A549 (cell line): ENCODE measurements at regions not wholly inside any gene's neighbourhood (a gene's known extent, or its start where the extent isn't known, plus 50 kb on each side); places are given as distances from the start of the nearest gene placed in this dataset.

ENCODE experiments used
- ATAC-seq, 2 experiments: fragments of 200-7000 bp in 1 of 2; fragments of >200 bp in 1 of 2; cut with Nextera tagmentation in 1 of 2; cut with Tn5 transposase in 1 of 2; 3 replicates each; pipeline versions ENCODE4 v1.8.0 to v1.9.1; 2018 to 2020; ENCODE audit warnings: mild to moderate bottlenecking in 1 of 2, moderate library complexity in 1 of 2
- CTCF ChIA-PET: fragments of 300-600 bp; sonication (Branson Sonifier 250); formaldehyde crosslinking; extraction: SDS; loops from one replicate; lab custom pipeline; 2021; ENCODE audit warnings: antibody characterized with exemption, inconsistent platforms; lab: Yijun Ruan, JAX
- POLR2A ChIA-PET: fragments of 350-600 bp; formaldehyde crosslinking; extraction: SDS; loops from one replicate; lab custom pipeline; 2021; ENCODE audit warnings: antibody characterized with exemption, inconsistent platforms; lab: Yijun Ruan, JAX
- DNase-seq, 2 experiments: peaks; one replicate each; pipeline versions ENCODE4 v3.0.0 to v3.0.0-alpha.2; 2011 to 2016; ENCODE audit warnings: low read depth in 1 of 2, low spot score in 1 of 2
- FAIRE-seq: peaks from 2 replicates; lab custom pipeline; 2011; peaks lifted over from hg19 to GRCh38; lab: Jason Lieb, UNC
- H3K27ac ChIP-seq, 2 experiments: fragments of >200 bp; sonication (Bioruptor Twin); formaldehyde crosslinking; 3 replicates each; pipeline ENCODE4 v1.5.1; 2016 to 2017
- H3K4me1 ChIP-seq: fragments of >200 bp; sonication (Bioruptor Twin); formaldehyde crosslinking; 3 replicates; pipeline ENCODE4 v1.6.1; 2016
- H3K4me2 ChIP-seq: fragments of >200 bp; sonication (Bioruptor Twin); formaldehyde crosslinking; 3 replicates; pipeline ENCODE4 v1.6.1; 2016
- H3K4me3 ChIP-seq: fragments of >200 bp; sonication (Bioruptor Twin); formaldehyde crosslinking; 3 replicates; pipeline ENCODE4 v1.5.1; 2016
- H3K9me3 ChIP-seq: fragments of >200 bp; sonication (Bioruptor Twin); formaldehyde crosslinking; 3 replicates; pipeline ENCODE4 v1.6.1; 2016
- BHLHE40 ChIP-seq: IDR thresholded peaks from 2 replicates; pipeline ENCODE4 v1.6.1; 2012; ENCODE audit warnings: low read depth, low read length, inconsistent platforms
- CHD2 ChIP-seq: fragments of 150-350 bp; IDR thresholded peaks from 2 replicates; pipeline ENCODE4 v1.6.1; 2014; ENCODE audit warnings: low read length; ENCODE audit not compliant: partially characterized antibody
- EHF ChIP-seq: fragments of 250-450 bp; sonication (Bioruptor Pico); IDR thresholded peaks from 2 replicates; pipeline ENCODE4 v1.5.0; 2020; ENCODE audit warnings: mild to moderate bottlenecking
- EP300 ChIP-seq, 2 experiments: fragments of >200 bp; sonication (Bioruptor Twin); formaldehyde crosslinking; IDR thresholded peaks; 2 replicates in 1 of 2; 3 replicates in 1 of 2; pipeline ENCODE4 v1.6.1; 2016 to 2017
- ESRRA ChIP-seq: fragments of 150-350 bp; IDR thresholded peaks from 2 replicates; pipeline ENCODE4 v1.6.1; 2014; ENCODE audit warnings: mild to moderate bottlenecking, low read length, borderline replicate concordance
- FOSL2 ChIP-seq, 2 experiments: fragments of 450-650 bp in 1 of 2; fragments of >200 bp in 1 of 2; sonication (Bioruptor Twin) in 1 of 2; formaldehyde crosslinking; IDR thresholded peaks; 2 replicates each; pipeline versions ENCODE4 v1.5.0 to v1.6.1; 2016 to 2020; ENCODE audit warnings: mild to moderate bottlenecking in 1 of 2, moderate library complexity in 1 of 2
- HOXA7 ChIP-seq: fragments of 250-450 bp; sonication (Bioruptor Pico); IDR thresholded peaks from 2 replicates; pipeline ENCODE4 v1.5.0; 2020; ENCODE audit warnings: mild to moderate bottlenecking, moderate library complexity
- KDM1A ChIP-seq: fragments of 200-600 bp; sonication (generic); IDR thresholded peaks from 2 replicates; pipeline ENCODE4 v1.6.1; 2016; ENCODE audit warnings: low read depth, mild to moderate bottlenecking
- MAFK ChIP-seq: fragments of 450-650 bp; IDR thresholded peaks from 2 replicates; pipeline ENCODE4 v1.6.1; 2014; ENCODE audit not compliant: partially characterized antibody
- MYC ChIP-seq: IDR thresholded peaks from 2 replicates; pipeline ENCODE4 v1.6.1; 2012; ENCODE audit warnings: mild to moderate bottlenecking, inconsistent platforms, low read length, improper control_type of control experiment, borderline replicate concordance
- NPAS2 ChIP-seq: fragments of 250-450 bp; sonication (Bioruptor Pico); IDR thresholded peaks from 2 replicates; pipeline ENCODE4 v1.8.0; 2022; ENCODE audit warnings: mild to moderate bottlenecking, moderate library complexity, borderline replicate concordance
- POLR2A ChIP-seq: IDR thresholded peaks from 2 replicates; pipeline ENCODE4 v1.6.1; 2012; ENCODE audit warnings: mild to moderate bottlenecking, low read length
- RARB ChIP-seq: fragments of 250-450 bp; sonication (Bioruptor Pico); IDR thresholded peaks from 2 replicates; pipeline ENCODE4 v1.8.0; 2021; ENCODE audit warnings: mild to moderate bottlenecking, moderate library complexity
- RNF2 ChIP-seq: fragments of 200-600 bp; sonication (generic); IDR thresholded peaks from 2 replicates; pipeline ENCODE4 v1.6.1; 2016; ENCODE audit warnings: low read depth, mild to moderate bottlenecking, antibody characterized with exemption, moderate library complexity, borderline replicate concordance
- SMC3 ChIP-seq: fragments of >200 bp; sonication (Bioruptor Twin); formaldehyde crosslinking; IDR thresholded peaks from 3 replicates; pipeline ENCODE4 v1.6.1; 2018; ENCODE audit warnings: inconsistent platforms
- SREBF2 ChIP-seq: fragments of 450-650 bp; IDR thresholded peaks from 2 replicates; pipeline ENCODE4 v1.6.1; 2014; ENCODE audit warnings: mild to moderate bottlenecking, moderate library complexity
- TFCP2L1 ChIP-seq: fragments of 250-450 bp; sonication (Bioruptor Pico); IDR thresholded peaks from 2 replicates; pipeline ENCODE4 v1.5.0; 2021; ENCODE audit warnings: mild to moderate bottlenecking
- WGBS: methylation state at CpG from one replicate; pipeline ENCODE4 v1.1.6; 2017; ENCODE audit errors: missing lambda C conversion rate; 5-methylcytosine and 5-hydroxymethylcytosine counted together
- TF ChIP-seq, protein P1 (sequence below): IDR thresholded peaks from 2 replicates; pipeline ENCODE4 v1.6.1; 2012
- TF ChIP-seq, protein P2 (sequence below): fragments of 450-650 bp; IDR thresholded peaks from 2 replicates; pipeline ENCODE4 v1.6.1; 2014; ENCODE audit warnings: antibody characterized with exemption
- TF ChIP-seq, protein P3 (sequence below): IDR thresholded peaks from 2 replicates; pipeline ENCODE4 v1.6.1; 2012; ENCODE audit warnings: low read depth, borderline replicate concordance
- TF ChIP-seq, protein P4 (sequence below): fragments of 250-450 bp; sonication (Bioruptor Pico); IDR thresholded peaks from 2 replicates; pipeline ENCODE4 v1.5.0; 2020; ENCODE audit warnings: low read depth, mild to moderate bottlenecking, moderate library complexity
- TF ChIP-seq, protein P5 (sequence below): fragments of 150-350 bp; IDR thresholded peaks from 2 replicates; pipeline ENCODE4 v1.6.1; 2014; ENCODE audit warnings: low read depth, mild to moderate bottlenecking, low read length

DNA sequence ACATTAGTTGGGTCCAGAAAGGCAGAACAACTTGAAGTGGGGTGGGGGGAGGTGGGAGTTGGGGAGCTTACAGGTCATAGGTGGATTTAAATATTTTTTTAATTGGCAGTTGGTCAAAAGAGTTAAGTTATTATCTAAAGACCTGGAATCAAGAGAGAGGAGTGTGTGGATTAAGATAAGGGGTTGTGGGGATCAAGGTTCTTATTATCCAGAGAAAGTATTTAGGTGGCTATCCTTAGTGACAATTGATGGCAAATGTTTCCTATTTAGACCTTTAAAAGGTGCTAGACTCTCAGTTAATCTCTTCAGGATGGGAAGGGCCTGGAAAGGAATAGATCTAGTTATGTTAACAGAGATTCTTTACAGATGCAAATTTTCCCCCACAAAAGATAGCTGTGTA, 120.7 kb upstream of the OR9Q1 start:
- Histone ChIP-seq H3K9me3 (no peaks in the 10 kb centered on the region), H3K4me1 (peaks cover 10% of the 10 kb centered on the region; the same call in 2 of the 3 replicates), H3K4me2 (no peak overlapping the region), H3K27ac (no peak overlapping the region), H3K4me3 (no peak overlapping the region)
- ChIA-PET CTCF (interaction anchor here (0.8 kb wide), 1 partner anchor 28 kb away, joined by 3 read pairs; no protein-coding TSS in a partner anchor), POLR2A (no interaction called here)
- ATAC-seq, result no peak
- no peak for FAIRE-seq
- TF ChIP-seq, protein P1, sequence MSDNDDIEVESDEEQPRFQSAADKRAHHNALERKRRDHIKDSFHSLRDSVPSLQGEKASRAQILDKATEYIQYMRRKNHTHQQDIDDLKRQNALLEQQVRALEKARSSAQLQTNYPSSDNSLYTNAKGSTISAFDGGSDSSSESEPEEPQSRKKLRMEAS, result no peak
- no peak for DNase-seq

DNA sequence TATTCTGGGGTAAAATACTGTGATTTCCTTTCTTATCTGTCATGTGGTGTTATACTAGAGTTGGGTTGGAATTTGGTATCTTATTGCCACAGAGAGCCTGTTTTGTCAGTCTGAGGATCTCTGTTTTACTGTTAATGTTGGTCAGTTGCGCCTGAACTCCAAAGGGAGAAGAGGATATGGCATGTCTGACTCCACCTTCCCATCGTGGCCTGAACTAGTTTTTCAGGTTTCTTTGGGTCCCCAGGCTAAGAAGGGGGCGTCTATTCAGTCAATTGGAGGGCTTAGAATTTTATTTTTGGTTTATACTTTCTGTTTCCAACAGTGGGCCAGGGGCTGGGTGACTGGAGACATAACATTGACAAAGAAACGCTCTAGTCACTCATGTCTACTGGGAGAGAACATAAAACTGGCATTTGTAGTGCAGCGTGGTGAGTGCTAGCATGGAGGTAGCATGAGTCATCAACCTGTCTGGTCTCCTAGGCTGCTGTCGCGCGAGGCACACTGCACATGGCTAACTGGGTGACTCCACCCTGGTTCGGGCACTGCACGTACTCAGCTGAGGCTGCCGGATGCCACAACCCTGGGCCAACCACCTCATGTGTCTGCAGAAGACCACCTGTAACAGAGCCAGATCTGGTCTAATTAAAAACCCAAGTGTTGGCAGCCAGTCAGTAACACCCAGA, 120.1 kb upstream of the OR9Q1 start:
- TF ChIP-seq, protein P2, sequence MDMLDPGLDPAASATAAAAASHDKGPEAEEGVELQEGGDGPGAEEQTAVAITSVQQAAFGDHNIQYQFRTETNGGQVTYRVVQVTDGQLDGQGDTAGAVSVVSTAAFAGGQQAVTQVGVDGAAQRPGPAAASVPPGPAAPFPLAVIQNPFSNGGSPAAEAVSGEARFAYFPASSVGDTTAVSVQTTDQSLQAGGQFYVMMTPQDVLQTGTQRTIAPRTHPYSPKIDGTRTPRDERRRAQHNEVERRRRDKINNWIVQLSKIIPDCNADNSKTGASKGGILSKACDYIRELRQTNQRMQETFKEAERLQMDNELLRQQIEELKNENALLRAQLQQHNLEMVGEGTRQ, result no peak
- TF ChIP-seq EP300 (IDR thresholded peaks at IDR 0.05), result no peak
- no peak for TF ChIP-seq NPAS2 (CRISPR knock-in tag)
- no peak for TF ChIP-seq TFCP2L1
- no peak for TF ChIP-seq RNF2
- no peak for TF ChIP-seq ESRRA
- no peak for TF ChIP-seq CHD2
- TF ChIP-seq, protein P3, sequence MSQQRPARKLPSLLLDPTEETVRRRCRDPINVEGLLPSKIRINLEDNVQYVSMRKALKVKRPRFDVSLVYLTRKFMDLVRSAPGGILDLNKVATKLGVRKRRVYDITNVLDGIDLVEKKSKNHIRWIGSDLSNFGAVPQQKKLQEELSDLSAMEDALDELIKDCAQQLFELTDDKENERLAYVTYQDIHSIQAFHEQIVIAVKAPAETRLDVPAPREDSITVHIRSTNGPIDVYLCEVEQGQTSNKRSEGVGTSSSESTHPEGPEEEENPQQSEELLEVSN, result 0 out of 2 replicates have a peak, but pooled peaks have one; percentile 55
- no peak; the same call in 1 of the 2 replicates for TF ChIP-seq FOSL2 (IDR thresholded peaks at IDR 0.05)
- TF ChIP-seq FOSL2 (CRISPR knock-in tag; IDR thresholded peaks at IDR 0.05), result peak; percentile 79
- no peak for TF ChIP-seq KDM1A
- TF ChIP-seq, protein P4, sequence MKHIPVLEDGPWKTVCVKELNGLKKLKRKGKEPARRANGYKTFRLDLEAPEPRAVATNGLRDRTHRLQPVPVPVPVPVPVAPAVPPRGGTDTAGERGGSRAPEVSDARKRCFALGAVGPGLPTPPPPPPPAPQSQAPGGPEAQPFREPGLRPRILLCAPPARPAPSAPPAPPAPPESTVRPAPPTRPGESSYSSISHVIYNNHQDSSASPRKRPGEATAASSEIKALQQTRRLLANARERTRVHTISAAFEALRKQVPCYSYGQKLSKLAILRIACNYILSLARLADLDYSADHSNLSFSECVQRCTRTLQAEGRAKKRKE (CRISPR knock-in tag), result no peak
- TF ChIP-seq, protein P1, result peak; percentile 73
- ChIA-PET CTCF (no interaction called here), POLR2A (no interaction called here)
- ATAC-seq, result peak; percentile 84 to 95
- WGBS, result 31% methylated on average over 11 of the region's 11 CpGs
- H3K4me2 ChIP-seq, result peak overlapping the region; percentile 47; the same call in 2 of the 3 replicates
- peaks cover 10% of the 10 kb centered on the region; the same call in 2 of the 3 replicates for H3K4me1 ChIP-seq
- H3K27ac ChIP-seq, result peak overlapping the region in 1 of 2 experiments; percentile 2; a peak in 1 of 6 replicates
- FAIRE-seq, result no peak
- H3K9me3 ChIP-seq, result no peaks in the 10 kb centered on the region
- no peak overlapping the region for H3K4me3 ChIP-seq
- peak; percentile 30 to 45 for DNase-seq

DNA sequence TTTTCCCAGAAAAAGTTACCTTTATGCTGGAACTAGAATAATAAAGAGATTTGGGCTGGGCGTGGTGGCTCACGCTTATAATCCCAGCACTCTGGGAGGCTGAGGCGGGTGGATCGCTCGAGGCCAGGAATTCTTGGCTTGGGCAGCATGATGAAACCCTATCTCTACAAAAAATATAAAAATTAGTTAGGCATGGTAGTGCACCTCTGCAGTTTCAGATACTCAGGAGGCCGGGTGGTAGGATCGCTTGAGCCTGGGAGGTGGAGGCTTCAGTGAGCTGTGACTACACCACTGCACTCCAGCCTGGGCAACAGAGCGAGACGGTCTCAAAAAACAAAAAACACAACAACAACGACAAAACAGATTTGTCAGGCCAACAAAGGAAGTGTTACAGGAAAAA, 119.3 kb upstream of the OR9Q1 start:
- TF ChIP-seq BHLHE40 (no peak), MAFK (no peak), RNF2 (no peak), ESRRA (no peak)
- ChIA-PET CTCF (no interaction called here), POLR2A (no interaction called here)
- Histone ChIP-seq H3K4me3 (no peak overlapping the region), H3K9me3 (no peaks in the 10 kb centered on the region), H3K27ac (no peak overlapping the region; a peak in 1 of 6 replicates), H3K4me1 (peaks cover 10% of the 10 kb centered on the region; the same call in 2 of the 3 replicates), H3K4me2 (peak overlapping the region; percentile 47; the same call in 1 of the 3 replicates)
- WGBS, result 78% methylated on average over 10 of the region's 10 CpGs
- ATAC-seq, result no peak
- no peak for FAIRE-seq
- no peak for DNase-seq

DNA sequence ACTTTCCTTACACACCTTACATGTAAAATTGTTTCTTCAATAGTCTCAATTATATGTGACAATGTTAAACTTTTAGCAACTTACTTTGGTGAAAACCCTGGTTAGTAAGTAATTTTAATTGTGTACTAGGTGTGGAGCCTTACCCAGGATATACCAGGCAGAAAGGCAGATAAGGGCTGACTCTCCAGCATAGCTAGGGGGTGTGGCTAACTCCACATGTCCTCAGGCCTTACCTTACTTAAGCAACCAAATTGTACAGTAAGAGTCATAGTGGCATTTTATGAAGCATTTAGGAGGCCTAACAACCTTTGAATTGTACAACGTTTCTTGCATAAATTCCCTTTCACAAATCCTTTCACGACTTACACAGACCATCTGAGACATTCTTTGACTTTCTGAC, 118.2 kb upstream of the OR9Q1 start:
- ChIA-PET POLR2A (no interaction called here), CTCF (no interaction called here)
- H3K27ac ChIP-seq, result no peak overlapping the region
- 48% methylated on average over 2 of the region's 2 CpGs for WGBS
- no peak overlapping the region for H3K4me2 ChIP-seq
- no peak for FAIRE-seq
- H3K4me1 ChIP-seq, result peaks cover 10% of the 10 kb centered on the region; the same call in 2 of the 3 replicates
- H3K4me3 ChIP-seq, result no peak overlapping the region
- no peak for ATAC-seq
- no peaks in the 10 kb centered on the region for H3K9me3 ChIP-seq
- DNase-seq, result no peak
- TF ChIP-seq RARB (CRISPR knock-in tag), result no peak
- no peak for TF ChIP-seq SMC3
- no peak for TF ChIP-seq HOXA7 (CRISPR knock-in tag)
- TF ChIP-seq EHF (CRISPR knock-in tag), result no peak
- no peak for TF ChIP-seq POLR2A
- TF ChIP-seq, protein P5, sequence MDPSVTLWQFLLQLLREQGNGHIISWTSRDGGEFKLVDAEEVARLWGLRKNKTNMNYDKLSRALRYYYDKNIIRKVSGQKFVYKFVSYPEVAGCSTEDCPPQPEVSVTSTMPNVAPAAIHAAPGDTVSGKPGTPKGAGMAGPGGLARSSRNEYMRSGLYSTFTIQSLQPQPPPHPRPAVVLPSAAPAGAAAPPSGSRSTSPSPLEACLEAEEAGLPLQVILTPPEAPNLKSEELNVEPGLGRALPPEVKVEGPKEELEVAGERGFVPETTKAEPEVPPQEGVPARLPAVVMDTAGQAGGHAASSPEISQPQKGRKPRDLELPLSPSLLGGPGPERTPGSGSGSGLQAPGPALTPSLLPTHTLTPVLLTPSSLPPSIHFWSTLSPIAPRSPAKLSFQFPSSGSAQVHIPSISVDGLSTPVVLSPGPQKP, result no peak
- TF ChIP-seq MYC, result no peak
- TF ChIP-seq CHD2, result no peak
- TF ChIP-seq MAFK, result no peak
- no peak for TF ChIP-seq SREBF2
- TF ChIP-seq ESRRA, result no peak
- TF ChIP-seq, protein P2, result no peak
